Mesenteric fat pad (tissue), 1 donor: ENCODE measurements at regions not wholly inside any gene's neighbourhood (a gene's known extent, or its start where the extent isn't known, plus 50 kb on each side); places are given as distances from the start of the nearest gene placed in this dataset.

ENCODE experiments used
- DNase-seq: peaks from one replicate; pipeline ENCODE4 v3.0.0-alpha.2; 2020; ENCODE audit warnings: low spot score
- donor health status: DM: yes; HTN: yes; CAD: no.

DNA sequence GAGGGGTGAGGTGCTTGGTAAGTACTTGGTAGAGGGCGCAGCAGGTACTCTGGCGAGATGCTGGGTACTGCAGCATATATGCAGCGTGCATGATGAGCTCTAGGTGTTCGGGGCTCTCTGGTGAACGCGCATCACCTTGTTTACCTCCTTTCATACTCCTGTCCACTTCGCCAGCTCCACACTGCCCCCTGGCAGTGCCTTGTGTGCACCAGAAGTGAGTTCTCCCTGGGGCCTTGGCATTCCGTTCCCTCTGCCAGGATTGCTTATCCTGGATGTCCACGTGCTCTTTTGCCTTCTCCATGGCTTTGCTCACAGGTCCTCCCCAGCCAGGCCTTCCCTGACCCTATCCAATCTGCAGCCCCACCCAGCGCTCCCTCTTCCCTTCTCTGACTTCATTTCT is 154.2 kb downstream of the MRM1 start:
- DNase-seq = no peak

DNA sequence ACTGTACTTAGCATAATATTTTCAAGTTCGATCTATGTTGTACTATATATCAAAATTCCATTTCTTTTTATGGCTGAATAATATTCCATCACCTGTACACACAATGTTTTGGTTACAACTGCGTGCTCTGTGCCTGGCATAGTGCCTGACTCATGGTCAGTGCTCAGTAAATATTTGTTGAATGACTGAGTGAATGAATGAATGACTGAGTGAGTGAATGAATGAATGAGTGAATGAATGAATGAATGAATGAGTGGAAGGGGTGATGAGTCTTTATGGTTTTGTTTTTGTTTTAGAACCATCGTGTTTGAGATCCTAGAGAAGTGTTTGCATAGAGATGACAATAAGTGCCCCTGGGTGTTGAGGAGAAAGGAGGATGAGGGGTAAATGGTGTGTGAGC is 155.3 kb downstream of the MRM1 start:
- no peak for DNase-seq

GRCh38 chr17:36760425-36760824 is 159.0 kb downstream of the MRM1 start:
- no peak for DNase-seq

GRCh38 chr17:36761203-36761950 is 160.0 kb downstream of the MRM1 start:
- DNase-seq = no peak

DNA sequence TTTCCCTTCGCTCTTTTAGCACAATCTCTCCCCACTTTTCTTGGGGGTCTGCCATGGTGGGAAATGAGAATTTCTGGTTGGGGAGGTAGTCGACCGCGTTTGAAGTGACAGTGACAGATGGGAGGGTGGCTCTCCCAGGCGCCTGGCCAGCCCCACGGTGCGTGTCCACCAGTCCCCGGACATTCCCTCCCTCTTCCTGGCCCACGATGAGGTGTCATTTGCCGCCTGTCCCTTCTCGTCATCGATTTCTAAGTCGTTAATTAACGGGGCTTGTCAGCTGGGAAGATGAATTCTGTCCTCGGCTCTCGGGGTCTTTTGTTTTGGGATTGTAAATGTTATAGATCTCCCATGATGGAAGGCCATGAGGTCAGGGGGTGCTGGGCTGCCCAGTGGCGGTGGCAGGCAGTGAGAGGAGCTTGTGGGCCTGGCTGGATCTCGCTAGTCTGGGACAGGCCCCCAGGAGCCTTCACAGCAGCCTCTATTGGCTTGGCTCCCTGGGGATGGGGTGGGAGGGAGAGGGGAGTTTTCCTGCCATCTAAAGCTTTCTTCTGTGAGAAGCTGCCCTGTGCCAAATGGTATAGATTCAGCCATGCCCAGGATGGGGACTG is 164.2 kb downstream of the MRM1 start:
- DNase-seq = no peak

DNA sequence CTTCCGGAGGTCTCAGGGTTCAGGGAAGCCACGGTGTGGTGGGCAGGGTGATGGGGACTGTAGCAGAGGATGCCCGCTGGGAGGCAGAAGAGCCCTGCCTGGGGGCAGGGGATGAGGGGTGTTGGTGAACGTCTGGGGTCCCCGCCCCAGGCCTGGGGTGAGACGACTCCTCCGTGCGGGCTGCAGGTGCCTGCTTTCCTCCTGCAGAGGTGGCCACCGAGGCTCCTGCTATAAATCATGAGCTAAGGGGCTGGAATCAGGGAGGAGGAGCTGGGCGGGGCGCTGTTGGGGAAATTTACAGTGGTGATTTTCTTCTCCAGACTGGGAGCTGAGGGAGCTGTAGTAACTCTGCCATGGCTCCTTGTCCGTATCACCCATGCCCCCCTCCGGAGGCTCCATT is 167.0 kb downstream of the MRM1 start:
- no peak for DNase-seq

DNA sequence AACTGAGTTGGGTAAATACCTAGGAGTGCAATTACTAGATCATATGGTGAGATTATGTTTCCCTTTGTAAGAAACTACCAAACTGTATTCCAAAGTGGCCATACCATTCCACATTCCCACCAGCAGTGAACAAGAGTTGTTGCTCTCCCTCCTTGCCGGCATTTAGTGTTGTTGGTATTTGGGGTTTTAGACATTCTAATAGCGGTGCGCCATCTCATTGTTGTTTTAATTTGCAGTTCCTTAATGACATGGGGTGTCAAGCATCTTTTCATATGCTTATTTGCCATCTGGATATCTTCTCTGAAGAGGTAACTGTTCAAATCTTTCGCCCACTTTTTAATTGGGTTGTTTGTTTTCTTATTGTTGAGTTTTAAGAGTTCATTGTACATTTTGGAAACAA is 164.2 kb upstream of the LHX1 start:
- DNase-seq = no peak

DNA sequence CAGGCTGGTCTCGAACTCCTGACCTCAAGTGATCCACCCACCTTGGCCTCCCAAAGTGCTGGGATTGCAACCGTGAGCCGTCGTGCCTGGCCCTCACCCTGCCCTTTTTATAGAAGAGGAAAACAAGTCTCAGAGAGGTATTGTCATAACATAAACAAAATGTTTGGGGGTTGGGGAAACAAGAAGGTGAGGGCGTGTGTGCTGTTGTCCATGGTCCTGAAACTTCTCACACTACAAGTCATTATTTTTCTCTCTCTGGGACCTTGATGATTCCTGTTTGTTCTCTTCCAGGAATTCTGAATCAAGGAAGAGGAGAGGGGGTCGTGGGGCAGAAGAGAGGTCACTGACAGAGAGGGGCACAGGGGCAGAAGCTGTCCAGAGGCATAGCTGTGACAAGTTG is 160.2 kb upstream of the LHX1 start:
- no peak for DNase-seq

DNA sequence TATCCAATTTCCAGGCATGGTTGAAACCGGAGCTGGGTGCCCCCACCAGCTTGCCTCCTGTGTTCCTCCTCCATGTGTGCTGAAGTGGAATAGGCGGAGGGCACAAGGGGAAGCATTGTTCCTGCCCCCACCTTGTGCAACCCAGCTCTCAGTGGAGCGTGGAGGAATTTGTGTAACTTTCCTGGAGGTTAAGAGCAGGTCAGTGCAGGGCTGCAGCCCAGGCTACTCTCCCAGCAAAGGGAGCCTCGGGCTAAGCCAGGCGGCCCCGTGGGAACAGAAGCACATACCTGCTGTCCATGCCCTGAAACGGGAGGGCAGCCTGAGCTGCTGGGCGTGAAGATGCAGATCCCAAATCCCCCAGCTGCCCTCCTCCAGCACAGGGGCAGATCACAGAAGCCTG is 158.8 kb upstream of the LHX1 start:
- peak; percentile 67 for DNase-seq

DNA sequence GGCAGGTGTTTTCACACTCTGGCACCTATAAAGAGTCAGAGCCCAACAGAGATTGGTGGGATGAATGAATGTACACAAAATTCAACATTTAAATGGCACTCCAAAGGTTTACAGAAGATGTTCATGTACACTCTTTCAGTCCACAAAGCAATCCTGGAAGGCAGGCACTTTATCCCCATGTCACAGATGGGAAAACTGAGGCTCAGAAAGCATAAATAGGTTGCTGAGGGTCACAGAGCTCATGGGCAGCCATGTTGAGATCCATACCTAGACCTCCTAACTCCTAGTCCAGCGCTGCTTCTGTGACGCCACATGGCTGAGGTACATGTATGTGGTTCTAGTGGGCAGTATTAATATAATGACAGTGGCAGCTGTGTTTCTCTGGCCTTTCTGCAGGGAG is 157.7 kb upstream of the LHX1 start:
- DNase-seq = no peak

- no peak for DNase-seq
Measured at GRCh38 chr17:36784633-36785032, 152.6 kb upstream of the LHX1 start.

DNA sequence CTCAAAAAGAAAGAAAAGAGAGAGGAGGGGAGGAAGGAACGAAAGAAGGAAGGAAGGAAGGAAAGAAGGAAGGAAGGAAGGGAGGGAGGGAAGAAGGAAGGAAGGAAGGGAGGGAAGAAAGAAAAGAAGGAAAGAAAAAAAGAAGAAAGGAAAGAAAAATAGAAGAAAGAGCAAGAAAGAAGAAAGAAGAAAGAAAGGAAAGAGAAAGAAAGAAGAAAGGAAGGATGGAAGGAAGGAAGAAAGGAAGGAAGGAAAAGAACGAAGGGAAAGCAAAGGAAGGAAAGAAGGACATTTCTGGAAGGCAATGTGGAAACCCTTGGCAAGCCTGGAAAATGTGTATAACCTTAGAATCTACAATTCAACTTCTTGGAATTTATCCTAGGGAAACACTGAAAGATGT is 150.4 kb upstream of the LHX1 start:
- DNase-seq = no peak

GRCh38 chr17:36791150-36791941 is 145.9 kb upstream of the LHX1 start:
- peak; percentile 26 for DNase-seq

- DNase-seq = peak; percentile 53
Measured at GRCh38 chr17:36791942-36792475, 145.3 kb upstream of the LHX1 start.

DNA sequence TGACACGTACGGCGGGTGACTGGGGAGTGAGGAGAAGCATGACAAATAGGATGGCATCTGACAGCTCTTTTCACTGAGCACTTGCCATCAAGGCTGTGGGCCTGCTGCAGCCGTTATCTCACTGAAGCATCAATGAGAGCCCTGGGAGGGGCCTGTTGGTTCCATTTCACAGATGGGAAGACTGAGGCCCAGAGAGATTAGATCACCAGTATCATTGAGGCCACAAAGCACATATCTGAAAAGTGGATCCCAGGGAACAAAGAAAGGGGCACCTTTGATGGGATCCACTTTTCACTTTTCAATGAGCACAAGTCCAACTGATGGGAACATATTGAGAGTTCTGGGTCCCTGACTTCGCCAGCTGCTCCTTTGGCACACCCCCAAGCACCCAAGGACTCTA is 144.4 kb upstream of the LHX1 start:
- no peak for DNase-seq

GRCh38 chr17:36793976-36794375 is 143.3 kb upstream of the LHX1 start:
- DNase-seq = no peak

DNA sequence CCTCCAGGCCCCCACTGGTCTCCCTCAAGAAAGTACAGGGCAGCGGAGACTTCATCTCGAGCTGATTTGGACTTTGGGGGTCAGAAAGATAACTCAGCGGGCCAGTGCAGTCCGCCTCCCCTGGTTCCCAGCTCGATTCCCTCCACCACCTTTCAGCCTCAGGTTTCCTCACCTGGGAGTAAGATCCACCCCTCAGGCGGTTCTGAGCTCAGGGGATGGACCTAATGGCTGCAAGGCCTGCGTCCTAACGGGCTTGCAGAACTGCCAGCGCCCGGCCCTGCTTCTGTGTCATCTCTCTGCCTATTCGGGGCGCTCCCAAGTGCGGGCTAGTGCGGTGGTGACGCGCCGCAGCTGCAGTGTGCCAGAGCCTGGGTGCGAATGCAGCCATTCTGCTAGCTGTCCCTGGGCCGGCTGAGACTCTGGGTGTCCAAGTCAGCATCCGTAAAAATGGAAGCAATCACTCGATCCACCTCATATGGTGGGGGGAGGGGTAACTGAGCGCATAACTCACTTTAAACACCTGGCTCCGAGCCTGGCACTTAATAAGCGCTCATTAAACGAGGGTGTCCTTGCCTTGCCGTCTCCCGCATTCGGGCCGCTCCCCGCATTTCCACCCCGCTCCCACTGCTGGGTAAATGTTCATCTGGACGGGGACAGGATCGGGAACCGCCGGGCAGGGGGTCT is 129.6 kb upstream of the LHX1 start:
- DNase-seq = no peak

- DNase-seq = no peak
Measured at GRCh38 chr17:36808180-36808661, 129.1 kb upstream of the LHX1 start.

DNA sequence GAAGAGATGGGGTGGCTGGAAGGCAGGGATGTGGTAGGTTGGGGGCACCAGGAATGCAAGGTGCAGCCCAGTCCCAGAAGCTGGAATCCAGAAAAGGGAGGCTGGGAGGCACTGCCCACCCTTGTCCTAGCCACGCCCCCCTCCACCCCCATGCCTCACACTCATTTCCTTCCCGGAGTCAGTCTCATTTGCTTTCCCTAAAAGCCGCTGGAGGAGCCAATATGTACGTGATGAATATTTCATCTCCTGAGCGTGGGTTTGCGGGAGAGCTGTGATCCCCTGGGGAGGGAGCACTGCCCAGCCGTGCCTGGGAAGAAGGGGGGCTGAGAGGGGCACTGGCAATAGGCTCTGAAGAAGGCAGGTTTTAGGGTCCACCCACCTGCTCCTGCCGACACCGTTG is 124.5 kb upstream of the LHX1 start:
- no peak for DNase-seq

DNA sequence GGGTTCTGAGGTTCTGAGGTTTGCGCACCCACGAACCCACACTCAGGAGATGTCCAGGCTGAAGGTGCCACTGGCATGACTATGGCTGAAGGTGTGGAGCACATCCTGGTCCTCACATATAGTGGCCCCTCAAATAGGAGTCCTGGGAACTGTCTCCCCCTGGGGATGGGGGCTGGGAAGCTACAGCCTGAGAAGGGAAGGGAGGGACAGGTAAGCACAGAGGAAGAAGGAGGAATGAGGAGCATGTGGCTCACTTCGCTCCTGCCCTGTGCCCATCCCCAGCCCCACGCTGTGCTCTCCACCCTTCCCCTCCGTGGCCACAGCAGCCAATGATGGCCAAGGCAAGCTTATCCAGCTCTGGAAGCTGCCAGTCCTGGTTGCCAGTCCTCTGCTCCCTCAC is 123.9 kb upstream of the LHX1 start:
- DNase-seq = no peak

DNA sequence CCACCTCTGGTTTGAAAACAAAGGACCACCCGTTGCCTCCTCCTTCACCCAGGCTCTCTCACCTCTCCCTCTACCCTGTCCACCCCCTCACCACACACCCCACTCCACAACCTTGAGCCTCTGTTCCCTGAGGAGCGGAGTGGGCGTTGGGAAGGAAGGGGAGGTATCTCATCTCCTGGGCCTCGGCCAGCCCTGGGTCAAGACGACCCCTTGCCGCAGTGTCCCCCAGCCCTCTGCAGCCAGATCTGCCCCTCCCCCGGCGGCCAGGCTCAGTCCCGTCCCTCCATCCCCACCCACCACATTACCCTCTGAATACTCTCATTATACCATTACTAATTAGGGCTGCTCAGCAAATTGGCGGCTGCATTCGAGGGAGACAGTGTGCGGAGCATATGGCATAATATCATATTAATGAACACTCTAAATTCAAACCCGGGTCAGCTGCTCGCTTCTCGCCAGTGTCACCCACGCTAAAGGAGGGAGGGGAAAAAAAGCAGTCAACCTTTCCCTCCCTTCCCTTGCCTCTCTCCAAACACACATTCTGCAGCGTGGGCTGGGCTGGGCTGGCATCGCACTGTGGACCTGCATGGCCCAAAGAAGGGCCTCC is 123.2 kb upstream of the LHX1 start:
- no peak for DNase-seq
